SK-N-SH treated with all-trans-retinoic acid at 6 μM for 48 hours (cell line): ENCODE measurements at regions not wholly inside any gene's neighbourhood (a gene's known extent, or its start where the extent isn't known, plus 50 kb on each side); places are given as distances from the start of the nearest gene placed in this dataset.

Experiments
- ARNTL ChIP-seq: fragments of 450-650 bp; formaldehyde crosslinking; IDR thresholded peaks from 2 replicates; pipeline ENCODE4 v1.5.0; 2020; ENCODE audit warnings: low read depth, mild to moderate bottlenecking, moderate library complexity, borderline replicate concordance
- BACH2 ChIP-seq: fragments of 250-450 bp; sonication (Bioruptor Pico); IDR thresholded peaks from 2 replicates; pipeline ENCODE4 v1.9.0; 2021; ENCODE audit warnings: mild to moderate bottlenecking, borderline replicate concordance
- CSDC2 ChIP-seq: fragments of 250-450 bp; sonication (Bioruptor Pico); IDR thresholded peaks from 2 replicates; pipeline ENCODE4 v1.5.0; 2020; ENCODE audit warnings: mild to moderate bottlenecking, moderate library complexity
- ESRRG ChIP-seq: fragments of 250-450 bp; sonication (Bioruptor Pico); IDR thresholded peaks from 2 replicates; pipeline ENCODE4 v1.6.1; 2021; ENCODE audit warnings: mild to moderate bottlenecking
- OSR1 ChIP-seq: fragments of 250-450 bp; sonication (Bioruptor Pico); IDR thresholded peaks from 2 replicates; pipeline ENCODE4 v1.8.0; 2022; ENCODE audit warnings: moderate library complexity, mild to moderate bottlenecking, inconsistent platforms
- PPARA ChIP-seq: fragments of 250-450 bp; sonication (Bioruptor Pico); IDR thresholded peaks from 2 replicates; pipeline ENCODE4 v1.5.0; 2020; ENCODE audit warnings: mild to moderate bottlenecking, borderline replicate concordance
- RARB ChIP-seq: fragments of 250-450 bp; sonication (Bioruptor Pico); IDR thresholded peaks from 2 replicates; pipeline ENCODE4 v1.8.0; 2021; ENCODE audit warnings: mild to moderate bottlenecking, moderate library complexity
- TCF4 ChIP-seq: fragments of 250-450 bp; sonication (Bioruptor Pico); IDR thresholded peaks from 2 replicates; pipeline ENCODE4 v1.8.0; 2021; ENCODE audit warnings: mild to moderate bottlenecking, moderate library complexity, borderline replicate concordance
- ZC3H10 ChIP-seq: fragments of 250-450 bp; sonication (Bioruptor Pico); IDR thresholded peaks from 2 replicates; pipeline ENCODE4 v1.5.1; 2021; ENCODE audit warnings: mild to moderate bottlenecking, moderate library complexity
- ZFP3 ChIP-seq: fragments of 250-450 bp; sonication (Bioruptor Pico); IDR thresholded peaks from 2 replicates; pipeline ENCODE4 v1.5.0; 2020; ENCODE audit warnings: mild to moderate bottlenecking, moderate library complexity
- ZNF565 ChIP-seq: fragments of 450-650 bp; formaldehyde crosslinking; conservative IDR thresholded peaks from 2 replicates; pipeline ENCODE4 v1.5.0; 2020; ENCODE audit warnings: low read depth, mild to moderate bottlenecking, moderate library complexity
- ZNF70 ChIP-seq: fragments of 450-650 bp; formaldehyde crosslinking; IDR thresholded peaks from 2 replicates; pipeline ENCODE4 v1.5.0; 2020; ENCODE audit warnings: mild to moderate bottlenecking, moderate library complexity
- TF ChIP-seq, protein P1 (sequence below): fragments of 250-450 bp; sonication (Bioruptor Pico); IDR thresholded peaks from 2 replicates; pipeline ENCODE4 v1.5.1; 2020; ENCODE audit warnings: low read depth, mild to moderate bottlenecking, moderate library complexity
- TF ChIP-seq, protein P2 (sequence below): fragments of 250-450 bp; sonication (Bioruptor Pico); IDR thresholded peaks from 2 replicates; pipeline ENCODE4 v1.5.0; 2020; ENCODE audit warnings: mild to moderate bottlenecking, moderate library complexity

DNA sequence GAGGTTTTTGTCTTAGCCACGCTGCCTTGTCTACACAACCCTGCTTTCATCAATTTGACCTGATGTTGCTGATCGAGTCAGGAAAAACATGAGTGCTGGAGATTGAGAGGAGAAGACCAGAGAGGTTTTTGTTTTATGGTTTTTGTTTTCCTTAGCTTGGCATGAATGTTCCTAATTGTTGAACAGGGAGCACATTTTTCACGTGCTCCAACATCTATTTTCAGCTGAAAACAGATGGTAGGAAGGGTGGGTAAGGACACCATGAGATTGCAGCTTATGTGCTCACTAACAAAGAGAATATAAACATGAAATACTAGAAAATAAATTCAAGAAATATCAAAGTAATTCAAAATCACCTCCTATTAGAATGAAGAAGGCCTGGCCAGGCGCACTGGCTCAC, 79.9 kb upstream of the LMCD1 start:
- no peak for TF ChIP-seq TCF4 (CRISPR knock-in tag)
- TF ChIP-seq ZFP3 (CRISPR knock-in tag) = no peak
- TF ChIP-seq, protein P1, sequence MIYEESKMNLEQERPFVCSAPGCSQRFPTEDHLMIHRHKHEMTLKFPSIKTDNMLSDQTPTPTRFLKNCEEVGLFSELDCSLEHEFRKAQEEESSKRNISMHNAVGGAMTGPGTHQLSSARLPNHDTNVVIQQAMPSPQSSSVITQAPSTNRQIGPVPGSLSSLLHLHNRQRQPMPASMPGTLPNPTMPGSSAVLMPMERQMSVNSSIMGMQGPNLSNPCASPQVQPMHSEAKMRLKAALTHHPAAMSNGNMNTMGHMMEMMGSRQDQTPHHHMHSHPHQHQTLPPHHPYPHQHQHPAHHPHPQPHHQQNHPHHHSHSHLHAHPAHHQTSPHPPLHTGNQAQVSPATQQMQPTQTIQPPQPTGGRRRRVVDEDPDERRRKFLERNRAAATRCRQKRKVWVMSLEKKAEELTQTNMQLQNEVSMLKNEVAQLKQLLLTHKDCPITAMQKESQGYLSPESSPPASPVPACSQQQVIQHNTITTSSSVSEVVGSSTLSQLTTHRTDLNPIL (CRISPR knock-in tag) = no peak
- TF ChIP-seq RARB (CRISPR knock-in tag) = no peak
- no peak for TF ChIP-seq OSR1 (CRISPR knock-in tag)
- TF ChIP-seq, protein P2, sequence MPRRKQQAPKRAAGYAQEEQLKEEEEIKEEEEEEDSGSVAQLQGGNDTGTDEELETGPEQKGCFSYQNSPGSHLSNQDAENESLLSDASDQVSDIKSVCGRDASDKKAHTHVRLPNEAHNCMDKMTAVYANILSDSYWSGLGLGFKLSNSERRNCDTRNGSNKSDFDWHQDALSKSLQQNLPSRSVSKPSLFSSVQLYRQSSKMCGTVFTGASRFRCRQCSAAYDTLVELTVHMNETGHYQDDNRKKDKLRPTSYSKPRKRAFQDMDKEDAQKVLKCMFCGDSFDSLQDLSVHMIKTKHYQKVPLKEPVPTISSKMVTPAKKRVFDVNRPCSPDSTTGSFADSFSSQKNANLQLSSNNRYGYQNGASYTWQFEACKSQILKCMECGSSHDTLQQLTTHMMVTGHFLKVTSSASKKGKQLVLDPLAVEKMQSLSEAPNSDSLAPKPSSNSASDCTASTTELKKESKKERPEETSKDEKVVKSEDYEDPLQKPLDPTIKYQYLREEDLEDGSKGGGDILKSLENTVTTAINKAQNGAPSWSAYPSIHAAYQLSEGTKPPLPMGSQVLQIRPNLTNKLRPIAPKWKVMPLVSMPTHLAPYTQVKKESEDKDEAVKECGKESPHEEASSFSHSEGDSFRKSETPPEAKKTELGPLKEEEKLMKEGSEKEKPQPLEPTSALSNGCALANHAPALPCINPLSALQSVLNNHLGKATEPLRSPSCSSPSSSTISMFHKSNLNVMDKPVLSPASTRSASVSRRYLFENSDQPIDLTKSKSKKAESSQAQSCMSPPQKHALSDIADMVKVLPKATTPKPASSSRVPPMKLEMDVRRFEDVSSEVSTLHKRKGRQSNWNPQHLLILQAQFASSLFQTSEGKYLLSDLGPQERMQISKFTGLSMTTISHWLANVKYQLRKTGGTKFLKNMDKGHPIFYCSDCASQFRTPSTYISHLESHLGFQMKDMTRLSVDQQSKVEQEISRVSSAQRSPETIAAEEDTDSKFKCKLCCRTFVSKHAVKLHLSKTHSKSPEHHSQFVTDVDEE (CRISPR knock-in tag) = no peak
- TF ChIP-seq ARNTL (CRISPR knock-in tag) = no peak
- TF ChIP-seq BACH2 (CRISPR knock-in tag) = no peak
- no peak for TF ChIP-seq PPARA
- no peak for TF ChIP-seq ZNF70 (CRISPR knock-in tag)
- no peak for TF ChIP-seq ESRRG
- TF ChIP-seq ZC3H10 (CRISPR knock-in tag) = no peak
- no peak for TF ChIP-seq CSDC2 (CRISPR knock-in tag)
- no peak for TF ChIP-seq ZNF565 (CRISPR knock-in tag)
